GM12891 (cell line): ENCODE measurements at regions not wholly inside any gene's neighbourhood (a gene's known extent, or its start where the extent isn't known, plus 50 kb on each side); places are given as distances from the start of the nearest gene placed in this dataset.

Source experiments
- POLR2A ChIP-seq: IDR thresholded peaks from 2 replicates; pipeline ENCODE4 v1.6.1; 2011; ENCODE audit warnings: low read depth, low read length, control low read depth
- POLR2AphosphoS5 ChIP-seq: IDR thresholded peaks from 2 replicates; pipeline ENCODE4 v1.6.1; 2011; ENCODE audit warnings: low read depth, low read length, control low read depth
- SPI1 ChIP-seq: IDR thresholded peaks from 2 replicates; pipeline ENCODE4 v1.6.1; 2011; ENCODE audit warnings: low read depth, low read length, control low read depth

GRCh38 chr1:213393860-213394259 is 342.8 kb downstream of the RPS6KC1 start:
- no peak for TF ChIP-seq POLR2AphosphoS5
- TF ChIP-seq POLR2A = no peak
- no peak for TF ChIP-seq SPI1
